Gastroesophageal sphincter (tissue), 4 donors: ENCODE measurements at regions not wholly inside any gene's neighbourhood (a gene's known extent, or its start where the extent isn't known, plus 50 kb on each side); places are given as distances from the start of the nearest gene placed in this dataset.

Experiments used
- ATAC-seq: fragments of 150-250 bp; one replicate; pipeline ENCODE4 v1.9.1; 2016; ENCODE audit warnings: mild to moderate bottlenecking, moderate library complexity
- H3K27ac ChIP-seq, 4 donors: fragments of 200-600 bp; sonication (generic) in 3 of 4; 1 replicate in 3 of 4; 2 replicates in 1 of 4; pipeline ENCODE4 v1.5.1; 2016 to 2019
- H3K27me3 ChIP-seq: fragments of 200-600 bp; sonication (generic); one replicate; pipeline ENCODE4 v1.5.1; 2019
- H3K36me3 ChIP-seq, 2 donors: fragments of 200-600 bp; sonication (generic); one replicate each; pipeline ENCODE4 v1.5.1; 2019; ENCODE audit warnings: control low read depth in 1 of 2
- H3K4me1 ChIP-seq, 3 donors: fragments of 200-600 bp; sonication (generic); 1 replicate in 2 of 3; 2 replicates in 1 of 3; pipeline ENCODE4 v1.5.1; 2016 to 2019; ENCODE audit warnings: control low read depth in 2 of 3
- H3K4me3 ChIP-seq, 2 donors: fragments of 200-600 bp; sonication (generic); one replicate each; pipeline ENCODE4 v1.5.1; 2019; ENCODE audit warnings: mild to moderate bottlenecking in 1 of 2, moderate library complexity in 1 of 2
- H3K9me3 ChIP-seq, 3 donors: fragments of 200-600 bp; sonication (generic); one replicate each; pipeline ENCODE4 v1.5.1; 2017 to 2019; ENCODE audit warnings: control low read depth in 2 of 3
- EP300 ChIP-seq: sonication (generic); formaldehyde crosslinking; IDR thresholded peaks from one replicate; pipeline ENCODE4 v1.6.1; 2017; ENCODE audit warnings: antibody characterized with exemption, mild to moderate bottlenecking
- POLR2A ChIP-seq, 2 donors: fragments of 450-650 bp; IDR thresholded peaks; one replicate each; pipeline ENCODE4 v1.6.1; 2017; ENCODE audit warnings: antibody characterized with exemption in 2 of 2, mild to moderate bottlenecking in 2 of 2, moderate library complexity in 1 of 2
- POLR2AphosphoS5 ChIP-seq: sonication (generic); formaldehyde crosslinking; IDR thresholded peaks from one replicate; pipeline ENCODE4 v1.6.1; 2017; ENCODE audit warnings: antibody characterized with exemption
- WGBS, 2 donors: methylation state at CpG; one replicate each; pipeline ENCODE4 v1.1.5; 2018; ENCODE audit warnings: low coverage in 1 of 2; 5-methylcytosine and 5-hydroxymethylcytosine counted together
- TF ChIP-seq, protein P1 (sequence below), 4 experiments: fragments of 200-600 bp in 2 of 4; fragments of 450-650 bp in 2 of 4; sonication (generic) in 1 of 4; IDR thresholded peaks; one replicate each; pipeline ENCODE4 v1.5.1; 2017 to 2019; ENCODE audit warnings: antibody characterized with exemption in 4 of 4, mild to moderate bottlenecking in 2 of 4, moderate library complexity in 2 of 4

- H3K27ac ChIP-seq = no peak overlapping the region
- H3K27me3 ChIP-seq = no peaks in the 10 kb centered on the region
- no peak overlapping the region for H3K4me3 ChIP-seq
- no peaks in the 10 kb centered on the region for H3K36me3 ChIP-seq
- H3K9me3 ChIP-seq = no peaks in the 10 kb centered on the region
- TF ChIP-seq, protein P1, sequence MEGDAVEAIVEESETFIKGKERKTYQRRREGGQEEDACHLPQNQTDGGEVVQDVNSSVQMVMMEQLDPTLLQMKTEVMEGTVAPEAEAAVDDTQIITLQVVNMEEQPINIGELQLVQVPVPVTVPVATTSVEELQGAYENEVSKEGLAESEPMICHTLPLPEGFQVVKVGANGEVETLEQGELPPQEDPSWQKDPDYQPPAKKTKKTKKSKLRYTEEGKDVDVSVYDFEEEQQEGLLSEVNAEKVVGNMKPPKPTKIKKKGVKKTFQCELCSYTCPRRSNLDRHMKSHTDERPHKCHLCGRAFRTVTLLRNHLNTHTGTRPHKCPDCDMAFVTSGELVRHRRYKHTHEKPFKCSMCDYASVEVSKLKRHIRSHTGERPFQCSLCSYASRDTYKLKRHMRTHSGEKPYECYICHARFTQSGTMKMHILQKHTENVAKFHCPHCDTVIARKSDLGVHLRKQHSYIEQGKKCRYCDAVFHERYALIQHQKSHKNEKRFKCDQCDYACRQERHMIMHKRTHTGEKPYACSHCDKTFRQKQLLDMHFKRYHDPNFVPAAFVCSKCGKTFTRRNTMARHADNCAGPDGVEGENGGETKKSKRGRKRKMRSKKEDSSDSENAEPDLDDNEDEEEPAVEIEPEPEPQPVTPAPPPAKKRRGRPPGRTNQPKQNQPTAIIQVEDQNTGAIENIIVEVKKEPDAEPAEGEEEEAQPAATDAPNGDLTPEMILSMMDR (IDR thresholded peaks at IDR 0.05) = no peak
- TF ChIP-seq POLR2AphosphoS5 (no peak), EP300 (no peak), POLR2A (IDR thresholded peaks at IDR 0.05) (no peak)
- ATAC-seq = no peak
- H3K4me1 ChIP-seq = no peaks in the 10 kb centered on the region
- 30 to 48% methylated on average over 1 to 3 of the region's 3 CpGs for WGBS, 2 donors
Observed at GRCh38 chr3:104604326-104605010, 762.2 kb upstream of the ALCAM start.

DNA sequence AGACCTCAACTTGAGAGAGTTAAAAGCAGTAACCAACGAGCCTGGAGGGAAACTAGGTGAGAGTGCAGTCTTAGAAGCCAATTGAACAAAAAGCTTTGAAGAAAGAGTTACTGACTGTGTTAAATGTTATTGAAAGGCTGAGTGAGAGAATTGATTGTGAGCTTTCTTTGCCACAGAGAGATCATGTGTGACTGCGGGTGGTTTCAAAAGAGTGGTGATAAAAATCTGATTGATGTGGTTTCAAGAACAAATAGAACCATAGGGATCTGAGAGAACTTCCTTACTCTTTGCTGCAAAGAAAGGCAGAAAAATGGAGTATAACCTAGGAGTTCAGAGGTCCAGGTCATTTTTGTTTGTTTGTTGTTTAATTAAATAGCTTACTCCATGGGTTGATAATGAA lies 759.9 kb upstream of the ALCAM start:
- H3K4me3 ChIP-seq = no peak overlapping the region
- no peaks in the 10 kb centered on the region for H3K36me3 ChIP-seq
- TF ChIP-seq POLR2AphosphoS5 (no peak), EP300 (no peak), POLR2A (IDR thresholded peaks at IDR 0.05) (no peak)
- TF ChIP-seq, protein P1 (IDR thresholded peaks at IDR 0.05) = no peak
- H3K27ac ChIP-seq = no peak overlapping the region
- no peak for ATAC-seq
- H3K27me3 ChIP-seq = no peaks in the 10 kb centered on the region
- 45 to 54% methylated on average over 2 of the region's 2 CpGs for WGBS, 2 donors
- no peaks in the 10 kb centered on the region for H3K4me1 ChIP-seq
- H3K9me3 ChIP-seq = no peaks in the 10 kb centered on the region

DNA sequence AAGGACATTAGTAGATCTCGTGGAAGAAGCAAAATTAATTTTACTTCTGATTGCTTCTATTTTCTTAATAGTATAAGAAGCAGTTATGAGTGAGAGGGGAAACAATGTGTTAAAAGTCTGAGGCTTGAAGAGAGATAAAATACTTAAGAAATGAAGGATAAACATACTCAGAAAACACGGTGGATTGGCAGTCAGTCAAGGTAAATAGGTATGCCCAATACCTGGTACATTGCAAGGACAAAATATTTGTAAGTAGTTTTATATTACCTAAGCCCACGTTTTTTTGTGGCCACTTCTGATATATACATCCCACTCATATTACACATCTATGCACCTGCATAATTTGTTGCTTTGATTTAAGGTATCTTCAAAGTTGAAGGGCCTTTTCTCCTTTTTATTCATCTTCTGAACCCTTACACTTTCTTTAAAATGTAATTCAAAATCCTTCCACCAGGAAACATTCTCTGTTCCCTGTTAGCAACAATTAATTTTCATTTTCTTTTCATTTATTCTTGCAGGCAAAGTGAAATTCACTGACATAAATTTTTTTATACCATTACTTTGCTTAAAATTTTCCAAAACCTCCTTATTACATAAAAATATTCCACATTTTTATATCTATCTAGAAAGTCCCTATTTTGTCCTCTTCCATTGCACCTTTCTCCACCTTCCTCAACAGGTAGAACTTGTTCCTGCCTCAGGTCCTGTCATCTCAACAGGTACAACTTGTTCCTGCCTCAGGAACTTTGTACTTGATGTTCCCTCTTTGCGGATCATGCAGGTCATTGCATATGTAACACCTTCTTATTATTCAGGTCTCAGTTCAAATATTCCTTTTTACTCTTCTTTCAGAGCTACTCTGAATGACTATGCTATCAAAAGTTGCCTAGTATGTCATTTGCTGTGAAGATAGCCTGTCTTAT lies 755.7 kb upstream of the ALCAM start:
- H3K27ac ChIP-seq = no peak overlapping the region
- H3K4me3 ChIP-seq = no peak overlapping the region
- no peaks in the 10 kb centered on the region for H3K9me3 ChIP-seq
- 61 to 62% methylated on average over 4 of the region's 4 CpGs for WGBS, 2 donors
- no peak for ATAC-seq
- H3K36me3 ChIP-seq = no peaks in the 10 kb centered on the region
- no peak for TF ChIP-seq EP300
- TF ChIP-seq POLR2A (IDR thresholded peaks at IDR 0.05) = no peak
- TF ChIP-seq, protein P1 (IDR thresholded peaks at IDR 0.05) = no peak
- no peak for TF ChIP-seq POLR2AphosphoS5
- no peaks in the 10 kb centered on the region for H3K27me3 ChIP-seq
- no peaks in the 10 kb centered on the region for H3K4me1 ChIP-seq

GRCh38 chr3:104612218-104612617 lies 754.5 kb upstream of the ALCAM start:
- no peak for ATAC-seq
- TF ChIP-seq, protein P1 (IDR thresholded peaks at IDR 0.05) = no peak
- TF ChIP-seq POLR2AphosphoS5 = no peak
- TF ChIP-seq EP300 = no peak
- no peak for TF ChIP-seq POLR2A (IDR thresholded peaks at IDR 0.05)
- H3K27me3 ChIP-seq = no peaks in the 10 kb centered on the region

DNA sequence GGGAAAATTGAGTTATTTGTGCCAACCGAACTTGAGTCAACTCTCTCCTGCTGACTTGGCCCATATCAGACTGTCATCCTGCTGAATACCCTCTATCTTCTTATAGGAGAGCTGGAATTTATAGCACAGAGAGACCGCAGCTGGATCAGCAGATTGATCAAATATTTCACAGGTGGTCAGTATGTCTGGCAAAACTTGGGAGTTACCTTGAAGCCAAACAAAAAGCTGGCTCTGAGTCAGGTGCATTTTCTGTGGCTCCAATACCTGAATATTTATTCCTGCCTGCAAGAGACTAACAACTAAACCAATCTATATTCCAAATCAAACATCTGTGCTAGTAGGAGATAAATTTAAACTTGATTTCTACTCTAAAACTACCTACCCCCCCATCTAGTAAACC lies 752.1 kb upstream of the ALCAM start:
- no peak for ATAC-seq
- TF ChIP-seq POLR2AphosphoS5 (no peak), EP300 (no peak), POLR2A (IDR thresholded peaks at IDR 0.05) (no peak)
- TF ChIP-seq, protein P1 (IDR thresholded peaks at IDR 0.05) = no peak
- Histone ChIP-seq H3K4me1 (no peaks in the 10 kb centered on the region), H3K4me3 (no peak overlapping the region), H3K36me3 (no peaks in the 10 kb centered on the region), H3K27me3 (no peaks in the 10 kb centered on the region), H3K9me3 (no peaks in the 10 kb centered on the region), H3K27ac (no peak overlapping the region)
- 88 to 92% methylated on average over 1 to 2 of the region's 2 CpGs for WGBS, 2 donors

More at GRCh38 chr3:104612218-104612617, 754.5 kb upstream of the ALCAM start:
- Histone ChIP-seq H3K9me3 (no peaks in the 10 kb centered on the region), H3K4me1 (no peaks in the 10 kb centered on the region), H3K4me3 (no peak overlapping the region), H3K27ac (no peak overlapping the region), H3K36me3 (no peaks in the 10 kb centered on the region)
